Osteocyte (in vitro differentiated cells): ENCODE measurements at regions not wholly inside any gene's neighbourhood (a gene's known extent, or its start where the extent isn't known, plus 50 kb on each side); places are given as distances from the start of the nearest gene placed in this dataset.
"Not testable (repeated sequence)": the region's sequence is repeated elsewhere in the genome, so short reads cannot be mapped to it uniquely, and the experiment has no call there.

Experiments
- DNase-seq: peaks from one replicate; pipeline ENCODE4 v3.0.0; 2021; ENCODE audit warnings: mixed read lengths; ENCODE audit not compliant: unreplicated experiment; ENCODE audit errors: extremely low spot score
- H3K27ac Mint-ChIP-seq: one replicate; pipeline ENCODE4 v1.8.0; 2021; ENCODE audit warnings: mild to moderate bottlenecking, mixed read lengths; ENCODE audit not compliant: unreplicated experiment
- H3K27me3 Mint-ChIP-seq: one replicate; pipeline ENCODE4 v1.8.0; 2021; ENCODE audit warnings: mixed read lengths; ENCODE audit not compliant: unreplicated experiment
- H3K36me3 Mint-ChIP-seq: one replicate; pipeline ENCODE4 v1.8.0; 2021; ENCODE audit warnings: mixed read lengths; ENCODE audit not compliant: unreplicated experiment
- H3K4me1 Mint-ChIP-seq: one replicate; pipeline ENCODE4 v1.8.0; 2021; ENCODE audit warnings: mixed read lengths; ENCODE audit not compliant: unreplicated experiment
- H3K4me3 Mint-ChIP-seq: one replicate; pipeline ENCODE4 v1.8.0; 2021; ENCODE audit warnings: mild to moderate bottlenecking, moderate library complexity, mixed read lengths; ENCODE audit not compliant: unreplicated experiment
- H3K9me3 Mint-ChIP-seq: one replicate; pipeline ENCODE4 v1.8.0; 2021; ENCODE audit warnings: mixed read lengths; ENCODE audit not compliant: unreplicated experiment
- TF ChIP-seq, protein P1 (sequence below): fragments of 200-600 bp; sonication (generic); IDR thresholded peaks from 2 replicates; pipeline ENCODE4 v1.5.0; 2021; ENCODE audit warnings: antibody characterized with exemption, mild to moderate bottlenecking, moderate library complexity

DNA sequence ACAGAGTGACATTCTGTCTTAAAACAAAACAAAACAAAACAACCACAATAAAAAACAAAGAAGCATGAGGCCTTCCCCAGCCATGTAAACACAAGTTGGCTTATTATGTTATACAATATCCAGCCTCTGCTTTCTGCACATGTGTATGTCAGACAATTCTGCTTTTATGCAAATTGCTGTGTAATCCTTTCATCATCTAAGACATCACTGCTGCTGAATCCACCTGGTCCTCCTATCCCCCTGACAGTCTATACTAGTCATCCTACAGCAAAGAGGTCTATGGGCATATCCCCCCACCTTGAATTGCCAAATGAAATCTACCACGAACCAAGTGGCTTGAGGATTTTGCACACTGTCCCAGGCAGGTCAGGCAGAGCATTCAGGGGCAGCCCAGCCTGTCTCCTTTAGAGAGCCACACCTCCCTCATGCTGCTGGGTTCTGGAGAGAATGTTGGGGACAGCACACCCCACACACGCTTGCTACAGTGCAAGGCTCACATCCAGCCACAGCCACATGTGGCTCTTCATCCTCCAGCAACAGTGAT, 339.6 kb upstream of the CDH5 start:
- TF ChIP-seq, protein P1, sequence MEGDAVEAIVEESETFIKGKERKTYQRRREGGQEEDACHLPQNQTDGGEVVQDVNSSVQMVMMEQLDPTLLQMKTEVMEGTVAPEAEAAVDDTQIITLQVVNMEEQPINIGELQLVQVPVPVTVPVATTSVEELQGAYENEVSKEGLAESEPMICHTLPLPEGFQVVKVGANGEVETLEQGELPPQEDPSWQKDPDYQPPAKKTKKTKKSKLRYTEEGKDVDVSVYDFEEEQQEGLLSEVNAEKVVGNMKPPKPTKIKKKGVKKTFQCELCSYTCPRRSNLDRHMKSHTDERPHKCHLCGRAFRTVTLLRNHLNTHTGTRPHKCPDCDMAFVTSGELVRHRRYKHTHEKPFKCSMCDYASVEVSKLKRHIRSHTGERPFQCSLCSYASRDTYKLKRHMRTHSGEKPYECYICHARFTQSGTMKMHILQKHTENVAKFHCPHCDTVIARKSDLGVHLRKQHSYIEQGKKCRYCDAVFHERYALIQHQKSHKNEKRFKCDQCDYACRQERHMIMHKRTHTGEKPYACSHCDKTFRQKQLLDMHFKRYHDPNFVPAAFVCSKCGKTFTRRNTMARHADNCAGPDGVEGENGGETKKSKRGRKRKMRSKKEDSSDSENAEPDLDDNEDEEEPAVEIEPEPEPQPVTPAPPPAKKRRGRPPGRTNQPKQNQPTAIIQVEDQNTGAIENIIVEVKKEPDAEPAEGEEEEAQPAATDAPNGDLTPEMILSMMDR, result no peak
- Mint-ChIP-seq H3K27me3 (no peaks in the 10 kb centered on the region), H3K4me3 (no peak overlapping the region), H3K27ac (no peak overlapping the region), H3K9me3 (peaks cover 3% of the 10 kb centered on the region), H3K36me3 (no peaks in the 10 kb centered on the region), H3K4me1 (peaks cover 20% of the 10 kb centered on the region)
- DNase-seq, result no peak

DNA sequence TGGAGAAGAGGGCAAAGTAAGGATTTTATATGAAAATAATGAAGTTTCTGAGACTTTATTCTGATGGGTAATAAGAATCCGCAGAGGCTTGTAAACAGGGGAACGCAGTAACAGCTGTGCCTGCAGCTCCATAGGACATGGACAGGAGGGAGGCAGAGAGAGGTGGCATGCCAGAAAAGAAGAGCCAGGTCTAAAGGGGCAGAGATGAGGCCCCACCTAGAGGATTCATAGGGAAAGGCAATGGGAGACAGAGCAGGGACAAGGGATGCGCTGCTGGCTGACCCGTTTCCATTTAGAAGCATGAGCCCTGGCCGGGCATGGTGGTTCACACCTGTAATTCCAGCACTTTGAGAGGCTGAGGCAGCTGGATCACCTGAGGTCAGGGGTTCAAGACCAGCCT, 340.3 kb upstream of the CDH5 start:
- Mint-ChIP-seq H3K9me3 (peaks cover 3% of the 10 kb centered on the region), H3K27ac (no peak overlapping the region)

DNA sequence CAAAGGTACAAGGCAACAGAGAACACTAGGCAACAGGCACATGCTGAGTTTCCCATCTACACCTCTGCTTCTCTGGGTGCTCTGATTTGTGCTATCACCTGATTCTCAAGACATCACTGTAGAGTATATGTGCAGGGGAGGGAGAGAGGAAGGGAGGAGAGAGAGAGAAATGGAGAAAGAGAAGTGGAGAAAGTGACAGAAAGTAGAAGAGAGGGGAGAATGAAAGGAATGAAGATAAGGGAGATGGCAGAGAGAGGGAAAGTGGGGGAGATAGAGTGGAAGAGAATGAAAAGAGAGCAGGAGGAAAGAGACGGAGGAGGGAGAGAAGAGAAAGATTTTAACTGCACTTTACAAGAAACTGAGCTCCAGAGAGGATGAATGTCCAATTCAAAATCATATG, 340.7 kb upstream of the CDH5 start:
- Mint-ChIP-seq H3K27me3 (no peaks in the 10 kb centered on the region), H3K4me3 (no peak overlapping the region), H3K4me1 (peaks cover 20% of the 10 kb centered on the region), H3K9me3 (peaks cover 3% of the 10 kb centered on the region), H3K36me3 (no peaks in the 10 kb centered on the region), H3K27ac (no peak overlapping the region)
- DNase-seq, result no peak
- TF ChIP-seq, protein P1, result no peak

More for the DNA sequence above, 340.3 kb upstream of the CDH5 start:
- Mint-ChIP-seq H3K27me3 (no peaks in the 10 kb centered on the region), H3K4me3 (no peak overlapping the region), H3K4me1 (peaks cover 20% of the 10 kb centered on the region), H3K36me3 (no peaks in the 10 kb centered on the region)
- TF ChIP-seq, protein P1, result peak; percentile 46
- DNase-seq, result no peak

DNA sequence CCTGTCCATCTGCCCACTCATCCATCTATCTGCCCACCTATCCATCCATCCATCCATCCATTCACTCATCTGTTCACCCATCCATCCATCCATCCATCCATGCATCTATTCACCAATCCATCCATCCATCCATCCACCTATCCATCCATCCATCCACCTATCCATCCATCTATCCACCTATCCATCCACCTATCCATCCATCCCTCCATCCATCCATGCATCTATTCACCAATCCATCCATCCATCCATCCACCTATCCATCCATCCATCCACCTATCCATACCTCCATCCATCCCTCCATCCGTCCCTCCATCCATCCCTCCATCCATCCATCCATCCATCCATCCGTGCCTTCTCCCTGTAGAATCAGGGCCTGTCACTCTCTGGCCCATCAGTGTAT, 341.9 kb upstream of the CDH5 start:
- H3K4me1 Mint-ChIP-seq, result peaks cover 18% of the 10 kb centered on the region
- not testable (repeated sequence) for H3K27me3 Mint-ChIP-seq, DNase-seq, H3K9me3 Mint-ChIP-seq, H3K4me3 Mint-ChIP-seq, H3K36me3 Mint-ChIP-seq, H3K27ac Mint-ChIP-seq

DNA sequence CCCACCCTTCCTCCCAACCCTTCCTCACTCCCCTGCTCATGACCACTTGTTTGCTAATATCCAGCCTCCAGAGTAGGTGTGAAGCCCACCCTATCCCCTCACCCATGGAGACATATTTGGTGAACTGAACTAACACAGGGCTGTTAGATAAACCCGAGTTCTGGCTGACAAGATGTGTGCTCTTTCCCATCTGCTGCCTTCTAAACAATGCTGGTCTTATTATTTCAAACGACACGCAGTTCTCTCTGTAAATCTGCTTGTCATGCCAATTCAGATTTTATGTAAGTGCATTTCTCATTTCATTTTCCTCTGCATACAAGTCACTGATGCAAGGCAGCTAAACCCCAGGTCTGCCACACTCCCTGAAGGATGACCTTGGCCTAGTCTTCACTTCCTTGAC, 343.0 kb upstream of the CDH5 start:
- DNase-seq, result no peak
- H3K27ac Mint-ChIP-seq, result no peak overlapping the region
- H3K4me1 Mint-ChIP-seq, result peaks cover 8% of the 10 kb centered on the region
- H3K27me3 Mint-ChIP-seq, result no peaks in the 10 kb centered on the region
- H3K9me3 Mint-ChIP-seq, result peaks cover 3% of the 10 kb centered on the region
- TF ChIP-seq, protein P1, result no peak
- no peaks in the 10 kb centered on the region for H3K36me3 Mint-ChIP-seq
- H3K4me3 Mint-ChIP-seq, result no peak overlapping the region

DNA sequence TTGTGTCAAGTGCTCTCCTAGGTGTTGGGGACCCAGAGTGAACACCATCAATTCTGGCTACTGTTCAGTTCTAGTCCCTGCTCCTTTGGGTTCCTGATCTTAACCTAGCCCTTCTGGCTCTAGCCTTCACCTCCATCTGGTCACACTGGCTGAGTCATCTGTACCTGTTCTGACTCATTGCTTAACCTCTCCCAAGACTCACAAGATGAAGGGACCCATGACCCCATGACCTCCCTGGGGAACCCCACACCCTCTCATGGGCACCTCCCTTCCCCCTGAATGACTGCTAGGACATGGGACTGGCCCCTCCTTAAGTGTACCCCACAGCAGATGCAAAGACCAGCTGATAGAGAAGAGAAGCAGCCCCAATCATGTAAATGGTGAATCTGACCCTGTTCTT, 345.8 kb upstream of the CDH5 start:
- Mint-ChIP-seq H3K4me3 (no peak overlapping the region), H3K36me3 (no peaks in the 10 kb centered on the region), H3K27ac (no peak overlapping the region), H3K9me3 (peaks cover 3% of the 10 kb centered on the region), H3K27me3 (no peaks in the 10 kb centered on the region), H3K4me1 (peaks cover 5% of the 10 kb centered on the region)
- DNase-seq, result no peak
- TF ChIP-seq, protein P1, result no peak
